Glutamatergic neuron (in vitro differentiated cells): ENCODE measurements at regions not wholly inside any gene's neighbourhood (a gene's known extent, or its start where the extent isn't known, plus 50 kb on each side); places are given as distances from the start of the nearest gene placed in this dataset.

Experiments
- DNase-seq: peaks from one replicate; pipeline ENCODE4 v3.0.0; 2022
- H3K27ac Mint-ChIP-seq: one replicate; pipeline ENCODE4 v1.8.0; 2020; ENCODE audit warnings: mild to moderate bottlenecking, mixed read lengths, inconsistent platforms; ENCODE audit not compliant: unreplicated experiment
- H3K27me3 Mint-ChIP-seq: one replicate; pipeline ENCODE4 v1.8.0; 2020; ENCODE audit warnings: mild to moderate bottlenecking, moderate library complexity, mixed read lengths, inconsistent platforms; ENCODE audit not compliant: unreplicated experiment
- H3K36me3 Mint-ChIP-seq: one replicate; pipeline ENCODE4 v1.8.0; 2020; ENCODE audit warnings: mild to moderate bottlenecking, mixed read lengths, inconsistent platforms; ENCODE audit not compliant: unreplicated experiment
- H3K4me1 Mint-ChIP-seq: one replicate; pipeline ENCODE4 v1.8.0; 2020; ENCODE audit warnings: mild to moderate bottlenecking, low read depth, mixed read lengths, inconsistent platforms; ENCODE audit not compliant: unreplicated experiment
- H3K4me3 Mint-ChIP-seq: one replicate; pipeline ENCODE4 v1.8.0; 2020; ENCODE audit warnings: mild to moderate bottlenecking, mixed read lengths, inconsistent platforms; ENCODE audit not compliant: unreplicated experiment
- H3K9me3 Mint-ChIP-seq: one replicate; pipeline ENCODE4 v1.8.0; 2020; ENCODE audit warnings: mild to moderate bottlenecking, moderate library complexity, mixed read lengths, inconsistent platforms; ENCODE audit not compliant: unreplicated experiment
- CTCF ChIP-seq: fragments of 200-600 bp; sonication (generic); IDR thresholded peaks from one replicate; pipeline ENCODE4 v1.5.0; 2021; ENCODE audit not compliant: partially characterized antibody, unreplicated experiment

DNA sequence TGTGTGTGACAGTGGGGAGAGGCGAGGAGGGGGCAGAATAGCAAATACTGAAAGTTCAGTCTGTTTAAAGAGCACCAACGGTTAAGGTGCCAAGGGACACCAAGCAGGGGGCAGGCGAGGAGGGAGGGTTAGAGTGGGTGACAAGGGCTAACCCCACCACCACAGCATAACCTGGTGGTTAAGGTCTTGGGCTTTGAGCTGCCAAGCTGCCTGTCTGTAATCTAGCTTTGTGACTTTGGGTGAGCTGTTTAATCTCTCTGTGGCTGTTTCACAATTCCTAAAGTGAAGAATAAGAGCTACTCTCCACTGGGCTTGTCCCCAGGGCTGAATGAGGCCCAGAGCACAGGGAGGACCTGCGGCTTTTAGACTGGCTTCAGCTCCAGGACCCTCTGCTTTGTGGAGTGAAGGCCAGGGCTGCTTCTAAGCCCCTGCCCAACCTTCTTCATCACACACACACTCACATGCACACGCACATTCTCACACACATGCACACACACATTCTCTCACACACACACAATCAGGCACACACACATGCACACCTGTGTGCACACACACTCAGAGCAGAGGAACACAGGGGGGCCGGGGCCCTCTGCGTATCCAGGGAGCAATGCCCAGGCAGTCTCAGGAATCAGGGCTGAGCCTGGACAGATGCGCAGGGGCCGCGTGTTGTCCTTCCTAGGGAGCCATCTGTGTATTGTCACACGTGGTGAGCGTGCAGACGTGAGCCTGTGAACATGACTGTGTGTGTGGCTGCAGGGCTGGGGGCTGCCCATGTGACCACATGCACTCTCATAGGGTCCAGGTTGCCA, 101.6 kb upstream of the TARDBP start:
- no peak for TF ChIP-seq CTCF
- peak; percentile 48 for DNase-seq
- H3K27ac Mint-ChIP-seq: peak overlapping the region; percentile 13
- H3K36me3 Mint-ChIP-seq: no peaks in the 10 kb centered on the region
- peaks cover 8% of the 10 kb centered on the region for H3K9me3 Mint-ChIP-seq
- peaks cover 17% of the 10 kb centered on the region for H3K4me1 Mint-ChIP-seq
- peaks cover 5% of the 10 kb centered on the region for H3K27me3 Mint-ChIP-seq
- H3K4me3 Mint-ChIP-seq: no peak overlapping the region

- H3K27me3 Mint-ChIP-seq: peaks cover 5% of the 10 kb centered on the region
- no peak for TF ChIP-seq CTCF
- H3K9me3 Mint-ChIP-seq: peaks cover 8% of the 10 kb centered on the region
- no peaks in the 10 kb centered on the region for H3K36me3 Mint-ChIP-seq
- H3K27ac Mint-ChIP-seq: no peak overlapping the region
- H3K4me1 Mint-ChIP-seq: peaks cover 16% of the 10 kb centered on the region
- DNase-seq: no peak
- H3K4me3 Mint-ChIP-seq: no peak overlapping the region
Observed at GRCh38 chr1:10911490-10912166, 100.8 kb upstream of the TARDBP start.

DNA sequence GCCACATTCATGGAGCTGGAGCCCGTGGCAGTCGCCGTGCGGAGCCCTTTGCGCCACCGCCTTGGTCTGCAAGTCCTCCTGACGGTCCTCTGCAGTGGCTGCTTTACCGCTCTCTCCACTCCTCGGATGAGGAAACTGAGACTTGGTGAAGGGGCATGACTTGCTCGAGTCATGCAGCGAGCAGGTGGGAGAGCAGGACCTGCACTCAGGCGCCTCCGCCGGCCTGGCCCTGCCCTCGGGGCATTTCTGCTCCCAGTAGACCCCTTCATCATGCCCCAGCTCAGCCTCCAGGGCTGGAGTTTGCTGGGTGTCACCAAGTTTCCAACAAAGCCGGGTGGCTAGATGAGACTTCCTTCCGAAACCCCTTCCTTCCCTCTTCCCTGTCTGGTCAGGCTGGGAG, 100.0 kb upstream of the TARDBP start:
- H3K36me3 Mint-ChIP-seq: no peaks in the 10 kb centered on the region

DNA sequence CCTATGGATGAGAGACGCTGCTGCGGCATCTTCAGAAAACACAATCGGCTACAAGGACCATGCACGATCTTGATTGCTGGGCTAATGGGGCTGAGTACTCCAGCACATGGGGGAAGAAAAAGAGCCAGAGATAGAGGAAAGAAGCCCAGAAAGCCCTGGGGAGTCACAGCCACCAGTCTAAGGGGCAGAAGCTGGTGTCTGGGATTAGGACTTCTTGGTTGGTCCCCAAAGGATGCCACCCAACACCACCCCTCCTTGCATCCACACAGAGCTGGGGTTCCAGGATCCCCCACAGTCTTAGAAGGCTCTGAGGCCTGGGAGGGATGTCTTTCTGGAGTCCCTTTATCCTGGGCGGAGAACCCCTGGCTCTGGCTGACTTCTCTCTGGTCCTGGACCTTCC, 98.4 kb upstream of the TARDBP start:
- Mint-ChIP-seq H3K36me3 (no peaks in the 10 kb centered on the region), H3K4me1 (peaks cover 9% of the 10 kb centered on the region), H3K9me3 (peaks cover 4% of the 10 kb centered on the region), H3K27ac (no peak overlapping the region), H3K4me3 (no peak overlapping the region), H3K27me3 (peaks cover 10% of the 10 kb centered on the region)
- no peak for TF ChIP-seq CTCF
- no peak for DNase-seq

More for the DNA sequence above, 100.0 kb upstream of the TARDBP start:
- no peak for DNase-seq
- Mint-ChIP-seq H3K27ac (no peak overlapping the region), H3K4me1 (peaks cover 9% of the 10 kb centered on the region), H3K27me3 (peaks cover 6% of the 10 kb centered on the region), H3K9me3 (peaks cover 4% of the 10 kb centered on the region), H3K4me3 (no peak overlapping the region)
- TF ChIP-seq CTCF: no peak

DNA sequence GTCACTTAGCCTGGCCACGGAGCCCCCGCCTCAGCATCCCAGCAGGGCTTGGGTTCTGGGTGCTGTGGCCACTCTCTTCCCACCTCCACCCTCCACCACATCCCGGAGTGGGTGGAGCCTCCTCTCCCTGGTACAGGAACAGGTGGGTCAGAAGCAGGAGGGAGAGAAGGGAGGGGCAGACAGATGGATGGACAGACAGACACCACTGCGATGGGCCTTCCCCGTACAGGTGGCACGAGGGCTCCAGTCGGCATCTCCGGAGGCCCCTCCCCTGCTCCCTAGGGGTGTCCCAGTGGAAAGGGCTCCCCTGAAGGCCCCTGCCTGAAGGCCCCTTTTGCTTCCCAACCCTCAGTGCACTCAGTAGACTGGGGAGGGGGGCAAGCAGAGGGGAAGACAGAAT, 96.9 kb upstream of the TARDBP start:
- H3K9me3 Mint-ChIP-seq: peaks cover 4% of the 10 kb centered on the region
- peaks cover 6% of the 10 kb centered on the region for H3K27me3 Mint-ChIP-seq
- TF ChIP-seq CTCF: no peak
- no peaks in the 10 kb centered on the region for H3K36me3 Mint-ChIP-seq
- DNase-seq: no peak
- no peak overlapping the region for H3K4me3 Mint-ChIP-seq
- peaks cover 6% of the 10 kb centered on the region for H3K4me1 Mint-ChIP-seq
- H3K27ac Mint-ChIP-seq: no peak overlapping the region
